Activated naive CD8-positive, alpha-beta T cell treated with anti-CD3 and anti-CD28 coated beads, Interleukin-2, amount 10 ng/mL, durations not matched to agents 7 days and 5 days (primary cell): ENCODE measurements at regions not wholly inside any gene's neighbourhood (a gene's known extent, or its start where the extent isn't known, plus 50 kb on each side); places are given as distances from the start of the nearest gene placed in this dataset.
"Not testable (repeated sequence)": the region's sequence is repeated elsewhere in the genome, so short reads cannot be mapped to it uniquely, and the experiment has no call there.

Source experiments
- ATAC-seq: fragments of 150-1000 bp; cut with Tn5 transposase; one replicate; pipeline ENCODE4 v1.10.0; 2021; ENCODE audit warnings: low read depth, moderate library complexity
- POLR2A ChIA-PET: fragments of 350-600 bp; sonication (Branson Sonifier 250); formaldehyde crosslinking; loops from one replicate; lab custom pipeline; 2021; ENCODE audit warnings: antibody characterized with exemption; lab: Charles Lee
- DNase-seq: peaks from one replicate; pipeline ENCODE4 v3.0.0; 2021
- H3K27ac Mint-ChIP-seq: one replicate; pipeline ENCODE4 v1.8.0; 2022; ENCODE audit warnings: mild to moderate bottlenecking, mixed read lengths
- H3K27me3 Mint-ChIP-seq: one replicate; pipeline ENCODE4 v1.8.0; 2022; ENCODE audit warnings: mild to moderate bottlenecking, moderate library complexity, mixed read lengths
- H3K36me3 Mint-ChIP-seq: one replicate; pipeline ENCODE4 v1.8.0; 2021; ENCODE audit warnings: mild to moderate bottlenecking, mixed read lengths
- H3K4me1 Mint-ChIP-seq: one replicate; pipeline ENCODE4 v1.8.0; 2021; ENCODE audit warnings: mixed read lengths
- H3K4me3 Mint-ChIP-seq: one replicate; pipeline ENCODE4 v1.8.0; 2022; ENCODE audit warnings: mild to moderate bottlenecking, moderate library complexity, mixed read lengths
- H3K9me3 Mint-ChIP-seq: one replicate; pipeline ENCODE4 v1.8.0; 2021; ENCODE audit warnings: mixed read lengths

GRCh38 chr20:30521686-30522415 lies 735.6 kb upstream of the DEFB115 start:
- POLR2A ChIA-PET, H3K4me1 Mint-ChIP-seq, ATAC-seq, H3K36me3 Mint-ChIP-seq, H3K27ac Mint-ChIP-seq, H3K4me3 Mint-ChIP-seq, DNase-seq, H3K27me3 Mint-ChIP-seq, H3K9me3 Mint-ChIP-seq: not testable (repeated sequence)

- H3K27me3 Mint-ChIP-seq, POLR2A ChIA-PET, H3K4me1 Mint-ChIP-seq, H3K36me3 Mint-ChIP-seq, H3K27ac Mint-ChIP-seq, H3K4me3 Mint-ChIP-seq, DNase-seq, H3K9me3 Mint-ChIP-seq, ATAC-seq: not testable (repeated sequence)
These were observed 733.3 kb upstream of the DEFB115 start for GRCh38 chr20:30524155-30524554.

GRCh38 chr20:30524761-30525160 lies 732.7 kb upstream of the DEFB115 start:
- ATAC-seq, H3K9me3 Mint-ChIP-seq, H3K36me3 Mint-ChIP-seq: not testable (repeated sequence)

GRCh38 chr20:30533653-30534052 lies 723.8 kb upstream of the DEFB115 start:
- H3K4me3 Mint-ChIP-seq, result peak overlapping the region; percentile 49
- H3K36me3 Mint-ChIP-seq, H3K9me3 Mint-ChIP-seq, H3K27me3 Mint-ChIP-seq, DNase-seq, ATAC-seq, POLR2A ChIA-PET, H3K4me1 Mint-ChIP-seq: not testable (repeated sequence)
- H3K27ac Mint-ChIP-seq, result peak overlapping the region; percentile 60

More at GRCh38 chr20:30524761-30525160, 732.7 kb upstream of the DEFB115 start:
- DNase-seq, H3K4me3 Mint-ChIP-seq, H3K4me1 Mint-ChIP-seq, H3K27me3 Mint-ChIP-seq, H3K27ac Mint-ChIP-seq, POLR2A ChIA-PET: not testable (repeated sequence)

GRCh38 chr20:30537459-30537858 lies 720.0 kb upstream of the DEFB115 start:
- ATAC-seq, H3K36me3 Mint-ChIP-seq, H3K9me3 Mint-ChIP-seq, H3K27me3 Mint-ChIP-seq, H3K4me1 Mint-ChIP-seq, H3K4me3 Mint-ChIP-seq, POLR2A ChIA-PET, DNase-seq: not testable (repeated sequence)
- H3K27ac Mint-ChIP-seq, result peak overlapping the region; percentile 48

- H3K27me3 Mint-ChIP-seq, H3K27ac Mint-ChIP-seq, H3K36me3 Mint-ChIP-seq, DNase-seq, ATAC-seq, H3K4me3 Mint-ChIP-seq, H3K4me1 Mint-ChIP-seq, H3K9me3 Mint-ChIP-seq, POLR2A ChIA-PET: not testable (repeated sequence)
These were observed 717.0 kb upstream of the DEFB115 start for GRCh38 chr20:30540330-30541069.

- H3K4me3 Mint-ChIP-seq, H3K27me3 Mint-ChIP-seq, H3K36me3 Mint-ChIP-seq, POLR2A ChIA-PET, H3K27ac Mint-ChIP-seq, DNase-seq, H3K9me3 Mint-ChIP-seq, ATAC-seq, H3K4me1 Mint-ChIP-seq: not testable (repeated sequence)
These were observed 706.2 kb upstream of the DEFB115 start for GRCh38 chr20:30551236-30551635.

- H3K36me3 Mint-ChIP-seq, H3K9me3 Mint-ChIP-seq, H3K4me3 Mint-ChIP-seq, POLR2A ChIA-PET, H3K27ac Mint-ChIP-seq, ATAC-seq, DNase-seq, H3K4me1 Mint-ChIP-seq, H3K27me3 Mint-ChIP-seq: not testable (repeated sequence)
These were observed 700.7 kb upstream of the DEFB115 start for GRCh38 chr20:30556797-30557196.

GRCh38 chr20:30565086-30565485 lies 692.4 kb upstream of the DEFB115 start:
- ATAC-seq, H3K4me3 Mint-ChIP-seq: not testable (repeated sequence)

GRCh38 chr20:30569867-30570266 lies 687.6 kb upstream of the DEFB115 start:
- POLR2A ChIA-PET, H3K36me3 Mint-ChIP-seq, H3K9me3 Mint-ChIP-seq, DNase-seq, H3K4me3 Mint-ChIP-seq, H3K4me1 Mint-ChIP-seq, ATAC-seq, H3K27me3 Mint-ChIP-seq, H3K27ac Mint-ChIP-seq: not testable (repeated sequence)

More at GRCh38 chr20:30565086-30565485, 692.4 kb upstream of the DEFB115 start:
- H3K27ac Mint-ChIP-seq, DNase-seq, H3K4me1 Mint-ChIP-seq, H3K9me3 Mint-ChIP-seq, H3K36me3 Mint-ChIP-seq, H3K27me3 Mint-ChIP-seq, POLR2A ChIA-PET: not testable (repeated sequence)

GRCh38 chr20:30570622-30571021 lies 686.8 kb upstream of the DEFB115 start:
- ATAC-seq, H3K4me1 Mint-ChIP-seq, H3K36me3 Mint-ChIP-seq, H3K27ac Mint-ChIP-seq, H3K27me3 Mint-ChIP-seq, H3K9me3 Mint-ChIP-seq, DNase-seq, POLR2A ChIA-PET, H3K4me3 Mint-ChIP-seq: not testable (repeated sequence)

- H3K4me3 Mint-ChIP-seq, H3K36me3 Mint-ChIP-seq, ATAC-seq: not testable (repeated sequence)
These were observed 683.1 kb upstream of the DEFB115 start for GRCh38 chr20:30574337-30574736.

GRCh38 chr20:30579069-30579468 lies 678.4 kb upstream of the DEFB115 start:
- H3K36me3 Mint-ChIP-seq, POLR2A ChIA-PET, DNase-seq, H3K4me3 Mint-ChIP-seq, H3K9me3 Mint-ChIP-seq, H3K27ac Mint-ChIP-seq, ATAC-seq, H3K27me3 Mint-ChIP-seq, H3K4me1 Mint-ChIP-seq: not testable (repeated sequence)

More at GRCh38 chr20:30574337-30574736, 683.1 kb upstream of the DEFB115 start:
- H3K27ac Mint-ChIP-seq, H3K4me1 Mint-ChIP-seq, POLR2A ChIA-PET, H3K9me3 Mint-ChIP-seq, H3K27me3 Mint-ChIP-seq, DNase-seq: not testable (repeated sequence)
